Gastrocnemius medialis (tissue), 4 donors: ENCODE measurements at regions not wholly inside any gene's neighbourhood (a gene's known extent, or its start where the extent isn't known, plus 50 kb on each side); places are given as distances from the start of the nearest gene placed in this dataset.
"Not testable (repeated sequence)": the region's sequence is repeated elsewhere in the genome, so short reads cannot be mapped to it uniquely, and the experiment has no call there.

Experiments used
- ATAC-seq, 2 donors: fragments of 150-250 bp; one replicate each; pipeline ENCODE4 v1.9.1; 2016
- DNase-seq, 2 donors: peaks; one replicate each; pipeline ENCODE4 v3.0.0-alpha.2; 2019
- H3K27ac ChIP-seq, 4 donors: fragments of 200-600 bp; sonication (generic); 1 replicate in 1 of 4; 2 replicates in 3 of 4; pipeline ENCODE4 v1.5.1; 2016 to 2018; ENCODE audit warnings: mild to moderate bottlenecking in 2 of 4, moderate library complexity in 1 of 4
- H3K27me3 ChIP-seq, 3 donors: fragments of 200-600 bp; sonication (generic) in 2 of 3; 1 replicate in 1 of 3; 2 replicates in 2 of 3; pipeline versions ENCODE4 v1.5.1 to v1.6.0; 2016 to 2019; ENCODE audit warnings: mild to moderate bottlenecking in 1 of 3, moderate library complexity in 1 of 3
- H3K36me3 ChIP-seq, 2 donors: fragments of 200-600 bp; sonication (generic) in 1 of 2; one replicate each; pipeline ENCODE4 v1.5.1; 2017 to 2018
- H3K4me1 ChIP-seq, 2 donors: fragments of 200-600 bp; sonication (generic) in 1 of 2; one replicate each; pipeline ENCODE4 v1.5.1; 2016 to 2017; ENCODE audit warnings: mild to moderate bottlenecking in 2 of 2
- H3K4me3 ChIP-seq, 4 donors: fragments of 200-600 bp; sonication (generic) in 3 of 4; 1 replicate in 1 of 4; 2 replicates in 3 of 4; pipeline ENCODE4 v1.5.1; 2016 to 2019; ENCODE audit warnings: mild to moderate bottlenecking in 2 of 4
- H3K9me3 ChIP-seq, 3 donors: fragments of 200-600 bp; sonication (generic) in 2 of 3; 1 replicate in 1 of 3; 2 replicates in 2 of 3; pipeline ENCODE4 v1.5.1; 2016 to 2019
- POLR2A ChIP-seq, 2 donors: fragments of 450-650 bp; IDR thresholded peaks; one replicate each; pipeline ENCODE4 v1.6.1; 2017; ENCODE audit warnings: antibody characterized with exemption in 2 of 2, mild to moderate bottlenecking in 2 of 2, moderate library complexity in 2 of 2
- in situ Hi-C, 4 donors: fragments of 200-750 bp; cut with MboI; loops; one replicate each; pipeline versions ENCODE4 v1.15.0 to v1.8.0; 2017; ENCODE audit warnings: low sequenced_read_pairs in 4 of 4
- intact Hi-C: fragments of 100-400 bp; cut with DNase I; formaldehyde crosslinking; loops from one replicate; pipeline ENCODE4 v1.15.1; 2023; ENCODE audit warnings: low total_unique reads
- TF ChIP-seq, protein P1 (sequence below), 5 experiments: fragments of 450-650 bp in 3 of 5; fragments of 200-600 bp in 2 of 5; sonication (generic) in 2 of 5; IDR thresholded peaks in 4 of 5; conservative IDR thresholded peaks in 1 of 5; 1 replicate in 4 of 5; 2 replicates in 1 of 5; pipeline ENCODE4 v1.5.1; 2016 to 2019; ENCODE audit warnings: antibody characterized with exemption in 5 of 5, mild to moderate bottlenecking in 3 of 5, moderate library complexity in 3 of 5

DNA sequence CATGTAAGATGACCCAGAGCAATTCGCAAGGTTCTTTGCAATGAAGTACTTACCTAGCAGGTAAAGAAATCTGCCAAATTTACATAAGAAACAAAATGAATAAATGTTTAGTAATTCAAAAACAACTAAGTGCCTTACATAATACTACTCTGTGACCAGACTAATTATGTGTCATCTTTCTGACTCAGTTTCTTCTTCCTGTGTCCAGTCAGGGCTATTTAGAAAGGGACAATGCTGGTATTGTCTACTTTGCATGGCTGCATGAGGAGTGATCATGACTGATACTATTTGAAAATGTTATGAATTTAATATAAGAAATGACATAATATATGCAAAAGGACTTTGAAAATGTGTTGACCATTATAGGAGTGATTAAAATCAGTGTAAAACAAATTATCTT, 210.0 kb downstream of the TMEM161B start:
- no peak overlapping the region for H3K4me3 ChIP-seq
- TF ChIP-seq POLR2A (IDR thresholded peaks at IDR 0.05), result no peak
- TF ChIP-seq, protein P1, sequence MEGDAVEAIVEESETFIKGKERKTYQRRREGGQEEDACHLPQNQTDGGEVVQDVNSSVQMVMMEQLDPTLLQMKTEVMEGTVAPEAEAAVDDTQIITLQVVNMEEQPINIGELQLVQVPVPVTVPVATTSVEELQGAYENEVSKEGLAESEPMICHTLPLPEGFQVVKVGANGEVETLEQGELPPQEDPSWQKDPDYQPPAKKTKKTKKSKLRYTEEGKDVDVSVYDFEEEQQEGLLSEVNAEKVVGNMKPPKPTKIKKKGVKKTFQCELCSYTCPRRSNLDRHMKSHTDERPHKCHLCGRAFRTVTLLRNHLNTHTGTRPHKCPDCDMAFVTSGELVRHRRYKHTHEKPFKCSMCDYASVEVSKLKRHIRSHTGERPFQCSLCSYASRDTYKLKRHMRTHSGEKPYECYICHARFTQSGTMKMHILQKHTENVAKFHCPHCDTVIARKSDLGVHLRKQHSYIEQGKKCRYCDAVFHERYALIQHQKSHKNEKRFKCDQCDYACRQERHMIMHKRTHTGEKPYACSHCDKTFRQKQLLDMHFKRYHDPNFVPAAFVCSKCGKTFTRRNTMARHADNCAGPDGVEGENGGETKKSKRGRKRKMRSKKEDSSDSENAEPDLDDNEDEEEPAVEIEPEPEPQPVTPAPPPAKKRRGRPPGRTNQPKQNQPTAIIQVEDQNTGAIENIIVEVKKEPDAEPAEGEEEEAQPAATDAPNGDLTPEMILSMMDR (IDR thresholded peaks at IDR 0.05 in 4 of 5, conservative IDR thresholded peaks at IDR 0.05 in 1 of 5), result no peak
- intact Hi-C loops, result no loop called here

DNA sequence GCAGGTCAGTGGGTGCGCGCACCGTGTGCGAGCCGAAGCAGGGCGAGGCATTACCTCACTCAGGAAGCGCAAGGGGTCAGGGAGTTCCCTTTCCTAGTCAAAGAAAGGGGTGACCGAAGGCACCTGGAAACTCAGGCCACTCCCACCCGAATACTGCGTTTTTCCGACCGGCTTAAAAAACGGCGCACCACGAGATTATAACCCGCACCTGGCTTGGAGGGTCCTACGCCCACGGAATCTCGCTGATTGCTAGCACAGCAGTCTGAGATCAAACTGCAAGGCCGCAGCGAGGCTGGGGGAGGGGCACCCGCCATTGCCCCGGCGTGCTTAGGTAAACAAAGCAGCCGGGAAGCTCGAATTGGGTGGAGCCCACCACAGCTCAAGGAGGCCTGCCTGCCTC, 216.2 kb downstream of the TMEM161B start:
- DNase-seq, intact Hi-C loops, in situ Hi-C loops: not testable (repeated sequence)

More for the DNA sequence above, 210.0 kb downstream of the TMEM161B start:
- H3K4me1 ChIP-seq, result no peaks in the 10 kb centered on the region
- no peaks in the 10 kb centered on the region for H3K27me3 ChIP-seq
- no peak overlapping the region for H3K27ac ChIP-seq
- ATAC-seq (no peak), DNase-seq (no peak)
- in situ Hi-C loops, result no loop called here
- H3K36me3 ChIP-seq, result no peaks in the 10 kb centered on the region
- no peaks in the 10 kb centered on the region for H3K9me3 ChIP-seq

DNA sequence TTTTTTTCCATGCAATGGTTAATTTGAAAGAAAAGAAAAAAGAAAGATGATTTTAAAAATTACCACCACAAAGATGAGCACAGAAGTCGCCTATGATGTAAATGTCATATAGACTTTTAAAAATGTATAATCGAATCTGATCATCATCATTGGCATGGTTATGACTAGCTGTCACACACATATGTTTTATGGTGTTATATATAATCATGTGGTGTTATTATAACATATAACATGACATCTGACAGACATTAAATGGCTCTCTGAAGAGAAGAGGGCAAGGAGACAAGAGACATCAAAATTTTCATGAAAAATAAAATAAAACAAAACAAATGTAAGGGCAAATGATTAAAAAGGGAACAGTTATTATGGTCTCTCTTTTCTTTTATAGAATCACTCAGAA, 217.5 kb downstream of the TMEM161B start:
- H3K27me3 ChIP-seq, result no peaks in the 10 kb centered on the region
- intact Hi-C loops, result no loop called here
- no peaks in the 10 kb centered on the region for H3K4me1 ChIP-seq
- no peak overlapping the region for H3K4me3 ChIP-seq
- in situ Hi-C loops, result no loop called here
- no peaks in the 10 kb centered on the region for H3K9me3 ChIP-seq
- ATAC-seq (no peak), DNase-seq (no peak)
- H3K36me3 ChIP-seq, result no peaks in the 10 kb centered on the region
- H3K27ac ChIP-seq, result no peak overlapping the region
- no peak for TF ChIP-seq POLR2A (IDR thresholded peaks at IDR 0.05)

More for the DNA sequence above, 216.2 kb downstream of the TMEM161B start:
- not testable (repeated sequence) for H3K27ac ChIP-seq, ATAC-seq, H3K4me1 ChIP-seq, H3K36me3 ChIP-seq, H3K27me3 ChIP-seq, H3K9me3 ChIP-seq, H3K4me3 ChIP-seq

DNA sequence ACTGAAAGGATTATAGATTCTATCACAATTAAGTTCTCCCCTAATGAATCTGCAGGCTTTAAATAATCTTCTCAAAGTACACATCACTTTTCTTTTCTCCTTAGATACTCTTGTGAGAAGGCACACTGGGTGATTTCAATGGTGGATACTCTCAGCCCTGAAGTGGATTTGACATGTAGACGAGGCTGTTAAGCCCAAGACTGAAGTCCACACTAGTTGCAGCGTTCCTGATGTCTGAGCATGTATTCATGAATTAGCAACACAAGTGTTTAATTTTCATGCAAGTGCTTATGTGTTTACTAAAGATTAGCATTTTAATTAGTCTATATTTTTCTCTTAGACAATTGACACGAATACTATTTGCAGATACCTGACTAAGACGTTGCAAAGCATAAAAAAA, 218.9 kb downstream of the TMEM161B start:
- Histone ChIP-seq H3K9me3 (no peaks in the 10 kb centered on the region), H3K36me3 (no peaks in the 10 kb centered on the region), H3K27ac (no peak overlapping the region), H3K27me3 (no peaks in the 10 kb centered on the region), H3K4me1 (no peaks in the 10 kb centered on the region), H3K4me3 (no peak overlapping the region)
- DNase-seq (no peak), ATAC-seq (no peak)
- TF ChIP-seq POLR2A (IDR thresholded peaks at IDR 0.05), result no peak
- TF ChIP-seq, protein P1 (IDR thresholded peaks at IDR 0.05 in 4 of 5, conservative IDR thresholded peaks at IDR 0.05 in 1 of 5), result no peak
- intact Hi-C loops, result no loop called here
- in situ Hi-C loops, result no loop called here

DNA sequence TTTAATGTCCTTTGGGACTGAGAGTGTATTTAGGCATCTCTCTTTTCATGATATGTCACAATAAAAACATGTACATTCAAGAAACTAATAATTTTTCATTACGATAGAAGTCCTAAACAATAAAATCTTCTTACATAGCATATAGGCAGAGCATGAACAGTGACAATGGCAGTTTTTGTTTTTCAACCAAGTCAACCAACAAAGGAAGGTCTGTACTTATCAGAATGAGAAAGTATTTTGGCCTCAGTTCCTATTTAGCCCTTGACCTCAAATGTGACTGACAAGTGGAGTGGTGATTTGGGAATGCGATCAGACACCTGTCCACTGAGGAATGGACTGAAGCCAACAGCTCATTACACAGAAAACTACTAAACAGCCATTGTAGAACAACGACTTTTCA, 219.5 kb downstream of the TMEM161B start:
- in situ Hi-C loops, result no loop called here
- no peaks in the 10 kb centered on the region for H3K4me1 ChIP-seq
- no peaks in the 10 kb centered on the region for H3K36me3 ChIP-seq
- H3K9me3 ChIP-seq, result no peaks in the 10 kb centered on the region
- no peak for DNase-seq
- no peaks in the 10 kb centered on the region for H3K27me3 ChIP-seq
- H3K4me3 ChIP-seq, result no peak overlapping the region
- intact Hi-C loops, result no loop called here
- H3K27ac ChIP-seq, result no peak overlapping the region
- ATAC-seq, result no peak
- TF ChIP-seq, protein P1 (IDR thresholded peaks at IDR 0.05 in 4 of 5, conservative IDR thresholded peaks at IDR 0.05 in 1 of 5), result no peak
- no peak for TF ChIP-seq POLR2A (IDR thresholded peaks at IDR 0.05)

DNA sequence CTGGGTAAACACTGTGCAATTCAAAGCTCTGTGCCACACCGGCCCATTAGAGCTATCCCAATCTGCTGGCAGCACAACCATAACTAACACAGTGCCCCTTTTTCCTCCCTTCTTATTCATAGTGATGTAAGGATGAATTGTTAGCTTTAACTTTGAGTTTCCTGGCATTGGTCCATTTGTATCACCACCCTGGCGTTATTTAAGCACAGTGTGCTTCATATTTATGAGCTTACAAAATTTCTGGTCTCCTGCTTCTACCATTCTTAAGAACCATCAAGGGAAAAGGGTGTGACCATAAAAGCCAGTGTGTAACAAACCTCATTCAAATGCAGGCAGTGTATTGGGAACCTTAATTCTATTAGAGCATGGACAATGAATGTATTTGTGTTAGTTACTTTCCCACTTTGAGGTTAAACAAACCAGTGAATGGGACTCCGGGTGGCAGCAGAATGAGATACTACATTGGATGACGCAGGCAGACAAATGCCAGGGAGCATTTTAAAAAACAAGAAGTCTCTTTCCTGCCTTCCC, 222.6 kb downstream of the TMEM161B start:
- in situ Hi-C loops, result no loop called here
- Histone ChIP-seq H3K27ac (no peak overlapping the region), H3K4me3 (no peak overlapping the region), H3K4me1 (no peaks in the 10 kb centered on the region), H3K9me3 (no peaks in the 10 kb centered on the region), H3K36me3 (no peaks in the 10 kb centered on the region), H3K27me3 (no peaks in the 10 kb centered on the region)
- intact Hi-C loops, result no loop called here
- TF ChIP-seq, protein P1 (IDR thresholded peaks at IDR 0.05 in 4 of 5, conservative IDR thresholded peaks at IDR 0.05 in 1 of 5), result no peak
- no peak for TF ChIP-seq POLR2A (IDR thresholded peaks at IDR 0.05)
- ATAC-seq (no peak), DNase-seq (no peak)
